ENCODE measurements at regions not wholly inside any gene's neighbourhood (a gene's known extent, or its start where the extent isn't known, plus 50 kb on each side); places are given as distances from the start of the nearest gene placed in this dataset.

DNA sequence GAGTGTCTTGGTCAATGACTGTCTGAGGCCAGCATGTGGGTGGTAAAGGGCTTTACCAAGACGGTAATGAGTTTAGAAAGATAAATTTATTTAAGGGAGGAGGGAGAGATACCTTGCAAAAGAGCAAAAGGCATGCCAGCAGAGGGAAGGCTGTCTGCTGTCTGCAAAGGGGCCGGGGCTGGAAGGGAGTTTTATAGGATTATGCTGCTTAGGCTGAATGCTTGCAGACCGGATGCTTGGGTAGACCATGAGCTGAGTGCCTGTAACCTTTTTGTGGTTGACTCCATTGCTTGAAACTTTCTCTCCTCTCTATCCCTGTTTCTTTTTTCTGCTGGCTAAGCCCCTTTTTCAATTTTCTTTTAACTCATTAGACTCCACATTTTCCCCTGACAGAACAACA, 1543.0 kb downstream of the OTOL1 start:
- no peaks in the 10 kb centered on the region for H3K27me3 ChIP-seq (ENCODE audit: control insufficient read depth in 2 of 2, insufficient read depth in 2 of 2, low read length in 2 of 2)
- H3K27me3 Mint-ChIP-seq (ENCODE audit: low read depth in 3 of 3), result no peaks in the 10 kb centered on the region
- H3K36me3 ChIP-seq (replicated peaks in 1 of 2; ENCODE audit: control insufficient read depth in 1 of 2, insufficient read depth in 2 of 2, low read length in 2 of 2), result no peaks in the 10 kb centered on the region
- H3K4me2 ChIP-seq (replicated peaks; ENCODE audit: extremely low read depth, low read length, poor library complexity, severe bottlenecking), result no peak overlapping the region
- H4K20me1 ChIP-seq (ENCODE audit: insufficient read depth, low read length), result no peaks in the 10 kb centered on the region
- no peaks in the 10 kb centered on the region for H3K9me3 ChIP-seq (replicated peaks in 1 of 2; ENCODE audit: control insufficient read depth in 1 of 2, insufficient read depth in 1 of 2, low read length in 2 of 2)
- intact Hi-C loops (cut with micrococcal nuclease), result no loop called here
- no peak overlapping the region for H3K9ac ChIP-seq (ENCODE audit: insufficient read depth, low read length, poor library complexity, severe bottlenecking)
- no peak overlapping the region for H3K27ac Mint-ChIP-seq
- H3K27ac ChIP-seq (ENCODE audit: low read depth in 1 of 2, low read length in 2 of 2), result no peak overlapping the region
- no peak overlapping the region for H2AFZ ChIP-seq (ENCODE audit: insufficient read depth, low read depth, low read length, poor library complexity, severe bottlenecking)
- H3K4me3 Mint-ChIP-seq, result no peak overlapping the region
- H3K36me3 Mint-ChIP-seq, result no peaks in the 10 kb centered on the region
- DNase-seq, result no peak
- peaks cover 0 to 3% (median 0%) of the 10 kb centered on the region in 7 donors for H3K9me3 Mint-ChIP-seq
- H3K79me2 ChIP-seq (ENCODE audit: insufficient read depth, low read length), result no peaks in the 10 kb centered on the region
- TF ChIP-seq, protein P1, sequence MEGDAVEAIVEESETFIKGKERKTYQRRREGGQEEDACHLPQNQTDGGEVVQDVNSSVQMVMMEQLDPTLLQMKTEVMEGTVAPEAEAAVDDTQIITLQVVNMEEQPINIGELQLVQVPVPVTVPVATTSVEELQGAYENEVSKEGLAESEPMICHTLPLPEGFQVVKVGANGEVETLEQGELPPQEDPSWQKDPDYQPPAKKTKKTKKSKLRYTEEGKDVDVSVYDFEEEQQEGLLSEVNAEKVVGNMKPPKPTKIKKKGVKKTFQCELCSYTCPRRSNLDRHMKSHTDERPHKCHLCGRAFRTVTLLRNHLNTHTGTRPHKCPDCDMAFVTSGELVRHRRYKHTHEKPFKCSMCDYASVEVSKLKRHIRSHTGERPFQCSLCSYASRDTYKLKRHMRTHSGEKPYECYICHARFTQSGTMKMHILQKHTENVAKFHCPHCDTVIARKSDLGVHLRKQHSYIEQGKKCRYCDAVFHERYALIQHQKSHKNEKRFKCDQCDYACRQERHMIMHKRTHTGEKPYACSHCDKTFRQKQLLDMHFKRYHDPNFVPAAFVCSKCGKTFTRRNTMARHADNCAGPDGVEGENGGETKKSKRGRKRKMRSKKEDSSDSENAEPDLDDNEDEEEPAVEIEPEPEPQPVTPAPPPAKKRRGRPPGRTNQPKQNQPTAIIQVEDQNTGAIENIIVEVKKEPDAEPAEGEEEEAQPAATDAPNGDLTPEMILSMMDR (IDR thresholded peaks at IDR 0.05), result no peak
- H3K4me1 ChIP-seq (ENCODE audit: control insufficient read depth in 1 of 2, insufficient read depth in 2 of 2, low read length in 2 of 2), result no peaks in the 10 kb centered on the region
- WGBS (ENCODE audit: insufficient coverage), result 93% methylated on average over 1 of the region's 3 CpGs
- no peaks in the 10 kb centered on the region for H3K4me1 Mint-ChIP-seq
- H3K4me3 ChIP-seq (replicated peaks in 1 of 3; ENCODE audit: low read depth in 2 of 3, low read length in 3 of 3), result no peak overlapping the region

DNA sequence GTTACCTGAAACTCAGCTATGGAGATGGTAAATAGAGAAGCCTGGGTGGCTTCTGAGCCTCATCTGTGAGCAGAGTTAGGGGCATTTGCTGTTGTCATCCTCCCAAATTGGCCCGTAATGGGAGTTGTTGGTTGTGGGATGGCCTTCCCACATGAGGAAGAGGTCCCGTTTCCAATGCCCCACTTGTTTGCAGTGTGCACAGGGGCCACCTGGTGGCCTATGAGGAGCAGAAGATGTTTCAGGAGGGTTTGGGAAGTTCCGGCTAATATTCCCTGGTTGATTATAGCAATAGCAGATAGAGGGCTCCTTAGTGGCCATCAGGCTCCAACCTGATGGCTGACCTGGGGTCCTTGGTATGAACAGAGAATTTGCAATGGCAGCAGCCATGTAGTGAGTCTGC, 1546.5 kb downstream of the OTOL1 start:
- H3K4me1 ChIP-seq (ENCODE audit: control insufficient read depth in 1 of 2, insufficient read depth in 2 of 2, low read length in 2 of 2), result no peaks in the 10 kb centered on the region
- H3K36me3 ChIP-seq (replicated peaks in 1 of 2; ENCODE audit: control insufficient read depth in 1 of 2, insufficient read depth in 2 of 2, low read length in 2 of 2), result no peaks in the 10 kb centered on the region
- no peaks in the 10 kb centered on the region for H4K20me1 ChIP-seq (ENCODE audit: insufficient read depth, low read length)
- H3K9ac ChIP-seq (ENCODE audit: insufficient read depth, low read length, poor library complexity, severe bottlenecking), result no peak overlapping the region
- Mint-ChIP-seq H3K4me3 (no peak overlapping the region), H3K36me3 (no peaks in the 10 kb centered on the region), H3K27me3 (ENCODE audit: low read depth in 3 of 3) (no peaks in the 10 kb centered on the region), H3K4me1 (no peaks in the 10 kb centered on the region), H3K9me3 (peaks cover 0 to 3% (median 0%) of the 10 kb centered on the region in 7 donors), H3K27ac (no peak overlapping the region)
- H3K79me2 ChIP-seq (ENCODE audit: insufficient read depth, low read length), result no peaks in the 10 kb centered on the region
- no peak overlapping the region for H3K4me2 ChIP-seq (replicated peaks; ENCODE audit: extremely low read depth, low read length, poor library complexity, severe bottlenecking)
- H3K27me3 ChIP-seq (ENCODE audit: control insufficient read depth in 2 of 2, insufficient read depth in 2 of 2, low read length in 2 of 2), result no peaks in the 10 kb centered on the region
- H3K27ac ChIP-seq (ENCODE audit: low read depth in 1 of 2, low read length in 2 of 2), result no peak overlapping the region
- H3K9me3 ChIP-seq (replicated peaks in 1 of 2; ENCODE audit: control insufficient read depth in 1 of 2, insufficient read depth in 1 of 2, low read length in 2 of 2), result no peaks in the 10 kb centered on the region
- H2AFZ ChIP-seq (ENCODE audit: insufficient read depth, low read depth, low read length, poor library complexity, severe bottlenecking), result no peak overlapping the region
- DNase-seq, result no peak
- H3K4me3 ChIP-seq (replicated peaks in 1 of 3; ENCODE audit: low read depth in 2 of 3, low read length in 3 of 3), result no peak overlapping the region
- intact Hi-C loops (cut with micrococcal nuclease), result no loop called here
- 32% methylated on average over 3 of the region's 3 CpGs for WGBS (ENCODE audit: insufficient coverage)
- TF ChIP-seq, protein P1 (IDR thresholded peaks at IDR 0.05), result no peak

Data from CD14-positive monocyte (primary cell).